Retina (tissue), 1 donor: ENCODE measurements at regions not wholly inside any gene's neighbourhood (a gene's known extent, or its start where the extent isn't known, plus 50 kb on each side); places are given as distances from the start of the nearest gene placed in this dataset.
"Not testable (repeated sequence)": the region's sequence is repeated elsewhere in the genome, so short reads cannot be mapped to it uniquely, and the experiment has no call there.

Experiments used
- DNase-seq: peaks from one replicate; pipeline ENCODE4 v3.0.0-alpha.2; 2016

DNA sequence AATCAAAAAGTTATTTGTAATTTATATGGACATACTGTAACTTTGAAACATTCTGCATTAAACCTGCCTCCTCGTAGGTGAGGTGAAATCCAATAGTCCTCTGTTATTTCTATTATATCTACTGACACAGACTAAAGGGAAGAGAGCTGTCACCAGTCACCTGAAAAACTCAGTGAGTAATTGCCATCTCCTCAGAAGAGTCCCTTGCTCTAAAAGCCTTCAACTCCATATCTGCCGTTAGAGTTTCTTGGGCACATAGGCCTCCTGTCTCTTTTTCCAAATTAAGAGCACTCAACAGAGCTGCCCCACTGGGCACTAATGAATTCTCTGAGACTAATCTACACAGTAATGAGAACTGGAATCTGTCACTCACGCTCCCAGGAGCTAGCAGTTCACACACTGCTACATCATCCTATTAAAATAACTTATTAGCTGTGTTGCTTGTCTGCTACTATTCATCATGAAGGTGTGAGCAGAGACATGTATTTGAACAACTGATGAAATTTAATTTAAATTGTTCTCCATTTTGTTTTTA lies 67.3 kb upstream of the VCAN start:
- peak; percentile 56 for DNase-seq

- DNase-seq = peak; percentile 13
Observed at GRCh38 chr5:83405662-83406061, 65.9 kb upstream of the VCAN start.

DNA sequence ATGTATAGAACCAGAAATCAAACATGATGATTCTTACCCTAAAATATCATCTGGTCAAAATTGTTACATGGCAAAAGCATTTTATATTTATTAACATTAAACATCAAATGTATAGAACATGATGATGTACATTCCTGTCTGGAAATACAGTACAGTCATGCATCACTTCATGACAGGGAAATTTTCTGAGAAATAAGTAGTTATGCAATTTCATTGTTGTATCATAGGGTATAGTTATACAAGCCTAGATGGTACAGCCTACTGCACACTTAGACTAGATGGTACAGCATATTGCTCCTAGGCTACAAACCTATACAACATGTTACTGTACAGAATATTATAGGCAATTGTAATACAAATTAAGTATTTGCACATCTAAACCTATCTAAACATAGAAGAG lies 64.6 kb upstream of the VCAN start:
- no peak for DNase-seq

DNA sequence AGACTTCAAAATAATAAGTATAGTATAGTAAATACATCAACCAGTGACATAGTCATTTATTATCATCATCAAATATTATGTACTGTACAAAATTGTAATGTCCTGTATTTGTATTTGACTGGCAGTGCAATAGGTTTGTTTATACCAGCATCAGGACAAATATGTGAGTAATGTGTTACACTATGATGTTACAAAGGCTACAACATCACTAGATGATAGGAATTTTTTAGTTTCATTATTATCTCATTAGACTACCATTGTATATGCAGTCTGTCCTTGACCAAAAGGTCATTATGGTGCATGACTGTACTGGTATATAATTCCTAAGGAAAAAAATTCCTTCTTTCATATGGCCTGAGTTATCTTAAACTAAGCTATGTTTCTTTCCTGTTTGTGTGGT lies 63.6 kb upstream of the VCAN start:
- no peak for DNase-seq

GRCh38 chr5:83408719-83409118 lies 62.8 kb upstream of the VCAN start:
- no peak for DNase-seq

GRCh38 chr5:83409776-83410175 lies 61.8 kb upstream of the VCAN start:
- DNase-seq = not testable (repeated sequence)

DNA sequence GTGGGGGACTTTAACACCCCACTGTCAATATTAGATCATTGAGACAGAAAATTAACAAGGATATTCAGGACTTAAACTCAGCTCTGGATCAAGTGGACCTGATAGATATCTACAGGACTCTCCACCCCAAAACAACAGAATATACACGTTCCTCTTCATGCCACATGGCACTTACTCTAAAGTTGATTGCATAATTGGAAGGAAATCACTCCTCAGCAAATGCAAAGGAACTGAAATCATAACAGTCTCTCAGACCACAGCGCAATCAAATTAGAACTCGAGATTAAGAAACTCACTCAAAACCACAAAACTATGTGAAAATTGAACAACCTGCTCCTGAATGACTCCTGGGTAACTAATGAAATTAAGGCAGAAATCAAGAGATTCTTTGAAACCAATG lies 61.2 kb upstream of the VCAN start:
- DNase-seq = not testable (repeated sequence)

- no peak for DNase-seq
Observed at GRCh38 chr5:83414601-83415000, 56.9 kb upstream of the VCAN start.

DNA sequence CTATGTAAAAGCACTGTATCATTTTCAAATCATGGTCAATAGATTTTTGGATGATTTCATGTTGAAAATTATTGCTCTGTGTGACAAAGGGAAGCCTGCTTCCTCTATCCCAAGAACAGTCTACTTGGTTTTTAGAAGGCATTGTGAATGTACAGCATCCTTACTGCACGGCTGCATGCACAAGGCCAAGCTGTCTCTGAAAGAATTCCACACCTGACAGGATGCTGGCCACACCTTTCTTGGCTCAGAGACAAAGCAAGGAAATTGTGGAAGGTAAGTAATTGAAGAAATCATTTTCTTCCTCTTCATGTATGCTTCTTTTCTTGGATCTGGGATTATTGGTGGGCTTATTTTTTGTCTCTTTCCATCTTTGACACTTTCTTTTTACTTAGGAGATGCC lies 53.7 kb upstream of the VCAN start:
- DNase-seq = no peak

GRCh38 chr5:83418356-83419321 lies 52.9 kb upstream of the VCAN start:
- DNase-seq = no peak
